ENCODE measurements at regions not wholly inside any gene's neighbourhood (a gene's known extent, or its start where the extent isn't known, plus 50 kb on each side); places are given as distances from the start of the nearest gene placed in this dataset.

GRCh38 chr17:73980517-73980916 is 223.0 kb upstream of the RPL38 start:
- Histone ChIP-seq H3K9me3 (no peaks in the 10 kb centered on the region), H3K4me1 (no peaks in the 10 kb centered on the region), H3K27me3 (no peaks in the 10 kb centered on the region), H3K36me3 (replicated peaks in 1 of 2; ENCODE audit: insufficient read depth in 1 of 2, low read depth in 2 of 2) (no peaks in the 10 kb centered on the region), H3K4me3 (no peak overlapping the region), H3K27ac (no peak overlapping the region)
- TF ChIP-seq POLR2A (IDR thresholded peaks at IDR 0.05) (no peak), CTCF (IDR thresholded peaks at IDR 0.05) (no peak)
- intact Hi-C loops (cut with DNase I) = no loop called here
- ATAC-seq (no peak), DNase-seq (no peak)
- WGBS, 2 donors = 75% methylated on average over 3 of the region's 3 CpGs

GRCh38 chr17:73982871-73983270 is 220.6 kb upstream of the RPL38 start:
- Histone ChIP-seq H3K27ac (no peak overlapping the region), H3K4me1 (no peaks in the 10 kb centered on the region), H3K27me3 (no peaks in the 10 kb centered on the region), H3K9me3 (no peaks in the 10 kb centered on the region), H3K4me3 (no peak overlapping the region), H3K36me3 (replicated peaks in 1 of 2; ENCODE audit: insufficient read depth in 1 of 2, low read depth in 2 of 2) (no peaks in the 10 kb centered on the region)
- 50 to 58% methylated on average over 8 of the region's 8 CpGs for WGBS, 2 donors
- no peak for ATAC-seq
- DNase-seq = no peak
- TF ChIP-seq CTCF (IDR thresholded peaks at IDR 0.05) (no peak), POLR2A (IDR thresholded peaks at IDR 0.05) (no peak)
- intact Hi-C loops (cut with DNase I) = no loop called here

- Histone ChIP-seq H3K36me3 (replicated peaks in 1 of 2; ENCODE audit: insufficient read depth in 1 of 2, low read depth in 2 of 2) (no peaks in the 10 kb centered on the region), H3K9me3 (no peaks in the 10 kb centered on the region), H3K27me3 (no peaks in the 10 kb centered on the region), H3K27ac (no peak overlapping the region), H3K4me1 (no peaks in the 10 kb centered on the region), H3K4me3 (no peak overlapping the region)
- no peak for ATAC-seq
- TF ChIP-seq CTCF (IDR thresholded peaks at IDR 0.05) = no peak
- TF ChIP-seq POLR2A (IDR thresholded peaks at IDR 0.05) = no peak
- intact Hi-C loops (cut with DNase I) = no loop called here
- WGBS, 2 donors = 65 to 79% methylated on average over 15 to 16 of the region's 16 CpGs
- DNase-seq = no peak
Measured at GRCh38 chr17:73983621-73984400, 219.7 kb upstream of the RPL38 start.

DNA sequence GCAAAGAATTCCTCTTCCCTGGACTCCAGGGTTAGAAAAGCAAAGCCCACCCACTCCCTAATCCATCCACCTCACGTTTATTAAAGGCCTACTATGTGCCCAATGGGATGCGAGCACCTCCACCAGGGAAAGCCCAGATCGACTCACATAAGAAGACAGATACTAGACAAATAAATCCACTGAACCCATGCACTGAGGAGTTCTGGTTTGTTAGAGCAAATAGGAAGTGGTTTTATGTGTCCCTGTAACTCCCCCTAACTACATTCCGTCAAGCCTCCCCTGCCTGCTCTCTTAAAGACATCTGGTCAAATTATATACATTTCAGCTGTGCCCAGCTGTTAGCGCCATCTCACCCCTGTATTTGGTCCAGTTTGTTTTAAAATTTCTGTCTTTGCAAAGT is 218.5 kb upstream of the RPL38 start:
- no peak overlapping the region for H3K27ac ChIP-seq
- no peak for TF ChIP-seq CTCF (IDR thresholded peaks at IDR 0.05)
- no peak for TF ChIP-seq POLR2A (IDR thresholded peaks at IDR 0.05)
- 35 to 49% methylated on average over 5 of the region's 5 CpGs for WGBS, 2 donors
- no peaks in the 10 kb centered on the region for H3K36me3 ChIP-seq (replicated peaks in 1 of 2; ENCODE audit: insufficient read depth in 1 of 2, low read depth in 2 of 2)
- H3K4me1 ChIP-seq = no peaks in the 10 kb centered on the region
- H3K4me3 ChIP-seq = no peak overlapping the region
- DNase-seq = no peak
- H3K9me3 ChIP-seq = no peaks in the 10 kb centered on the region
- no peak for ATAC-seq
- H3K27me3 ChIP-seq = no peaks in the 10 kb centered on the region
- intact Hi-C loops (cut with DNase I) = no loop called here

- no peak for DNase-seq
- intact Hi-C loops (cut with DNase I) = no loop called here
- H3K4me1 ChIP-seq = no peaks in the 10 kb centered on the region
- H3K36me3 ChIP-seq (replicated peaks in 1 of 2; ENCODE audit: insufficient read depth in 1 of 2, low read depth in 2 of 2) = no peaks in the 10 kb centered on the region
- no peaks in the 10 kb centered on the region for H3K27me3 ChIP-seq
- H3K4me3 ChIP-seq = no peak overlapping the region
- TF ChIP-seq CTCF (IDR thresholded peaks at IDR 0.05) = no peak
- TF ChIP-seq POLR2A (IDR thresholded peaks at IDR 0.05) = no peak
- H3K9me3 ChIP-seq = no peaks in the 10 kb centered on the region
- no peak overlapping the region for H3K27ac ChIP-seq
- no peak for ATAC-seq
- 81 to 83% methylated on average over 2 to 11 of the region's 11 CpGs for WGBS, 2 donors
Measured at GRCh38 chr17:73985466-73986015, 217.9 kb upstream of the RPL38 start.

All from body of pancreas (tissue), 4 donors.